HUDEP-2 (cell line): ENCODE measurements at regions not wholly inside any gene's neighbourhood (a gene's known extent, or its start where the extent isn't known, plus 50 kb on each side); places are given as distances from the start of the nearest gene placed in this dataset.

ENCODE experiments used
- DNase-seq, 76 experiments: peaks; one replicate each; lab custom pipeline; 2025; ENCODE audit not compliant: unreplicated experiment in 76 of 76; lab: John Stamatoyannopoulos, UW

DNA sequence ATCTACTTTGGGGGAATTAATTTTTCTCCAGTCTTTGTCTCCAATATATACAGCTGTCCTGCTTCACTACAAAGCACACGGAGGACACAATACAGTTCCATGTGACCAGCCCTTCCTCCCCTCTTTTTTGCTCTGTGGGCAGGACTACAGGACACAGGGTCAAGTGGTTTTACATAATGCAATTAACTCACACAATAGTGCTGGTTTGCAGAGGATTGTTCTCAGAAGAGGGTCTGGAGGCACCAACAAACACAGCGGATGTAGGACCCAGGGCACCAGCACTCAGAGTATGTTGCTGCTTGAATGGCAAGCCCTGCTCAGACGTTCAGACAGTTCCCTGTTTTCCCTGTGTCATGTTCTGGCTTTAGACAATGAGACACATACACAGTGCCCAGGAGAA, 52.0 kb upstream of the NPTX2 start:
- DNase-seq = no peak

DNA sequence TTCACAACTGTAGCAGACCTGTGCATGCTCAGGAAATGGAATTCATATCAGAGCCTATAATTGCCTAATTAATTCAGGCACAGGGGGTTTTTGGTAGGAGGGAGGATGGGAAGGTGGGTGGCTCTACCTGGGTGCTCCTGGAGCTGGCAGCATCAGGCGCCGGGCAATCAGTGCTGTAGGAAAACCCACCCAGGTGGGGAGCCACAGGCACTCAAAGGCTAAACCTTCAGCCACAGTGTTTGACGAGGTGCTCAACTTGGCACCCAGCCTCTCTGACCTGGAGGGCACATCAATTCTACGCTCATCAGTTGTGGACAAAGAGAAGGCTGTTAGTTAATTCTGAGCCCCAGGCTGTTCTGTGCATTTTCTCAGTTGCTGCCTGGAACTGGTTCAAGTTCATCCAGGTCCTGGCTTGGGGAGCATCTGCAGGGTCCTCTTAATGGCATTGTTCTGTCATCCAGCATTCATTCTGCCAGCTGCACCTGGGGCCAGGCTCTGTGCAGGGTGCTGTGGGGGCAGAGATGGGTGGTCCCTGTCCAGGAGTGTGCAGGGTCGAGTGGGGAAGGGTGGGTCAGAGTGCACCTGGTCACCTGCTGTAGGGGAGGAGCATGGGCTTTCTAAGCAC, 54.1 kb upstream of the NPTX2 start:
- no peak for DNase-seq

DNA sequence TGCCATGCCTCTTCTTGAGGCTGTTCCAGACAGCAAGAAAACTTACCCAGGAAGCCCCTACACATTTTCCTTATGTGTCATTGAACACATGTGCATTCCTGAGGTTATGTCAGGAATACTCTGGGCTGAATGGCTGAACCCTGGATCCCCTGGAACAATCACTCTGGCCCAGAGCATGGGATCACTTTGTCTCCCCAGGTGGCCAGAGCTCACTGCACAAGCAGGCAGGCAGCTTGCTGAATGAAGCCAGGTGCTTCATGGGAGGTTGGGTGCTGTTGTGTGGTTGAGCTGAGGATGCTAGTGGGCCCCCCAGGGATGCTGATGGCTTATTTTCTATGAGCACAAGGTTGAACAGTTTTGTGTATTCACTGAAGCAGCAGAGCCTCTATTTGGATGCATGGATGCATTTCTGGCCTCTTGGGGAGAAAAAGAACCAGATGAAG, 54.7 kb upstream of the NPTX2 start:
- no peak for DNase-seq

DNA sequence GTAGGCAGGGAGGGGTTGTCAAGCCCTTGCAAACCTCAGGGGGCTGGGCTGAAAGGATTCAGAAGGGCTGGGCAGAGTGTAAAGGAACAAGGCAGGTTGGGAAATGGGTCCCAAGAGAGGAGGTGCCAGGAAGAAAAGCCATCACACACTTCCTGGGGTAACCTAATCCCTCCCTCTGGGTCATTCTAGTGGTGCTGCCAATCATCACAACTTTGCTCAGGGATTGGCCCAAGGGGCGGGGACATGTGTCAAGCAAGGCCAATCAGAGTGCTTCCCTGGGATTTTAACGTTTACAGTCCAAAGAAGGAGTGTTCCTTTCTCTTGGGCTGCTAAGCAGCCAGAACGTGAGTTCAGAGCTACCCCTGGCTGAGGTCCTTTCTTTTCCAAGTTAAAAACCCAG, 57.1 kb upstream of the NPTX2 start:
- DNase-seq = no peak

DNA sequence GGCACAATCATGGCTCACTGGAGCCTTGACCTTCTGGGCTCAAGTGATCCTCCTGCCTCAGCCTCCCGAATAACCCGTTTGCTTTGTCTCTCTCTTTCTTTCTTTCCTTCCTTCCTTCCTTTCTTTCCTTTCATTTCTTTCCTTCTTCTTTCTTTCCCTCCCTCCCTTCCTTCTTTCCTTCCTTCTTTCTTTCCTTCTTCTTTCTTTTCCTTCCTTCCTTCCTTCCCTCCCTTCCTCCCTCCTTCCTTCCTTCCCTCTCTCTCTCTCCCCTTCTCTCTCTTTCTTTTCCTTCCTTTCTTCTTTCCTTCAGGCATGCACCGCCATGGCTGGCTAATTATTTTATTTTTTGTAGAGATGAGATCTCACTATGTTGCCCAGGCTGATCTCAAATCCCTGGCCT, 57.9 kb upstream of the NPTX2 start:
- no peak for DNase-seq

DNA sequence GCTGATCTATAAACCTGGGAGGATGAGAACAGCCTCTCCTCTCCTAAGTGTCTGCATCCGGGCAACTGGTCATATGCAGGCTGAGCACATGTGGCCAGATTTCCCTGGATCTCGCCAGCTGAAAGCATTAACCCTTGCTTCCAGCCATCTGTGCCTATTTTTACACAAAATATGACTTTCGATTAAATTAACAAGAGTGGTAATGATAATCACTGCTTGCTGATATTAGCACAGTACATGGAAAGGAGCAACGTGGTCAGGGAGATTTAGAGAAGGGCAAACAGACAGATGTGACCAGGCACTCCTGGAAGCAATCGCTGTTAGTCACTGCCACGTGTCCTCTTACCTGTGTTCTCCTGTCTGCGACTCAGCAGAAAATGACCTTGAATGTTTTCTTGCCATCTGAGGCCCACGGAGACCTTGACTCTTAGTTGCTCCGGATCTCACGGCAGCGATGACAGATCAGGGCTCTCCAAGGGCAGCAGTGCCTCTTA, 59.5 kb upstream of the NPTX2 start:
- no peak for DNase-seq

DNA sequence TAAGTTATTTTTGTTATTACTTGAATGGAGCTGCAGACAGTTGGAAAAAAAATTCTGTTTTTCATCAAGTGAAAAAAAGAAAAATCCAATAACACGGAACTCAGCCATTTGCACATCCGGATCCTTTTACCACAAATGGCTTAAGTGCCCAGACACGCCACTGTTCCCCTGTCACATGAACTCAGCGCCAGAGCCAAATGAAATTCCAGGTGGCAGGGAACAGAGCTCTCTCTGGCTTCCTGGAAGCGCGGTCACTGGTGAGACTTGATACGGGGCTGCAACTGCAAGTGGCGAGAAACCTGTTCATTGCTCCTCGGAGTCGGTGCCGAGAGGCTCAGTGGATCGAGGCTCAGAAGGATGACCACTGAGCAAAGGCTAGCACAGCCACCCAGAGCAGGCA, 60.8 kb upstream of the NPTX2 start:
- no peak for DNase-seq

DNA sequence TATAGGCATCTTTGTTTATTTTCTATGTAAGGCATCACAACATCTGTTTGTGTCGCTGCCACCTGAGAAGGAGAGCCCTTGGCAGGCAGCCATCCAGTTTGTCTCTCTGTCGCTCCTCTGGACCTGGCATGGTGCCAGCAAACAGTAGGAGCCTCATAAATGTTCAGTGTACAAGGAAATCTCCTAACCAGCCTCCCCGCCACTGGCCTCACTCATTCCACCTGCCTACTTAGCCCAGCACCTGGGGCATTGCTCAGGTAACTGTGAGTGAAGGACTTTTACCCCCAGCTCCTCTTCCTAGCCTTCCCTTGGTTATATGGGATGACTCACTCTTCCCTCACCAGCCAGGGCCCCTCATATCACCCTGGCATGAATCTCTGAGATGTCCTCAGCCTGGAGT, 61.7 kb upstream of the NPTX2 start:
- no peak for DNase-seq

DNA sequence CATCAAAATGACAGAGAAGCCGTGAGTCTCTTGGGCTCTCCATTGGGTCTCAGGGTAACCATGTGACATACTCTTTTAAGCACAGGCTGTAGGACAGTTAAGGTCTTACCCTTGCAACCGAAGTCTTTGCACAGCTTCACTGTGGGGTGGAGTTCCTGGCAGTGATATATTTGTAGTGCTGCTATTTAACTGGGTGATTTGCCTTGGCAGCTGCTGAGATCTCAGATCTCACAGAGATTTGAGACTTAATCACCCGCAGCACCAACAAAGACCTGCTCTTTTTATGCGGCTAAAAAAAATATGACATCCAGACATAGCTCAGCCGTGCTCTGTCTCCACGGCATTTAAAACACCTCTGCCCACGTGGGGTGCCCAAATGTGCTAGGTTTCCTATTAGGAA, 63.4 kb upstream of the NPTX2 start:
- DNase-seq = no peak

DNA sequence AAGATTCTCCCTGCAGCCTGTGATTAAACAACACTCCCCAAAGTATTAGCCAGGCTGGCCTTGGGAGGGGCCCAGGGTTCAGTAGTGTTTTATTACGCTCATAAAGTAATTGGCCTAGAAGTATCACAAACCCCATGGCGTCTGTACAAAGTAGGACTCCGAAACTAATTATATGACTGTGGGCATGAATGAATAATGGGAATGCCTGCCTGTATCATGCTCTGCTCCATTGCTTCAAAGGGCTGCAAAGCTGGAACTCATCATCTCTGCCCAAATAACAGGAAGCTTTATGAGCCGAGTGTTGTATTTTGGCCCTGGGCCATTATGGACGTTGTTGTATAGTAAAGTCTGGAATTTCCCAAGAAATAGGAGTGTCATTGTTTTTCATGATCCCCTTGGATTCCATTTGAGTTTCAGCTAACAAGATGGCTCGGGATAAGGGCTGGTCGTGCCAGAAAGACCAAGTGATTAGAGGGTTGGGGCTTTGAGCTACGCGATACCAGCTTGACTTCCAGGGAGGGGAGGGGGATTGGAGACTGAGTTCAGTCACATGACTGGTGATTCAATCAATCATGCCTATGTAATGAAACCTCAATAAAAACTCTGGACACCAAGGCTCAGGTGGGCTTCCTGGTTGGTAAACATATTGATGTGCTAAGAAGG, 65.3 kb upstream of the NPTX2 start:
- DNase-seq = no peak

DNA sequence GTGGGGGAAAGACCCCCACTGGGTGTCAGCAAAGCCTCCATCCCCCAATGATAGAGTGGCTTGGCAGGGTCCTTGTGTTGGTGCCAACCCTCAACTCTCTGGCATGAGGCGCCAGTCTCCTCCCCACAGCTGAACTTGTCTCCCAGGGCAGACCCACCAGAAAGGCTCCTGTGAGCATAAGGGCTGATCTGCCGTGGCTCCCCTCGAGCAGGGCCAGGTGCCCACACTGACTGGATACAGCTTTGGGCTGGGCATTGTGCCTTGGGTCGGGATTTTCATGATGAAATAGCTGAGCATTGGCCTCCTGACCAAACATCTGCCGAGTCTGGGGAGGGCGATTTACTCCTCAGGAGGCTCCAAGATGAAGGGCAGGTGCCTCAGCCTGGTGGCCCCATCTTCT, 68.1 kb upstream of the NPTX2 start:
- DNase-seq = no peak

DNA sequence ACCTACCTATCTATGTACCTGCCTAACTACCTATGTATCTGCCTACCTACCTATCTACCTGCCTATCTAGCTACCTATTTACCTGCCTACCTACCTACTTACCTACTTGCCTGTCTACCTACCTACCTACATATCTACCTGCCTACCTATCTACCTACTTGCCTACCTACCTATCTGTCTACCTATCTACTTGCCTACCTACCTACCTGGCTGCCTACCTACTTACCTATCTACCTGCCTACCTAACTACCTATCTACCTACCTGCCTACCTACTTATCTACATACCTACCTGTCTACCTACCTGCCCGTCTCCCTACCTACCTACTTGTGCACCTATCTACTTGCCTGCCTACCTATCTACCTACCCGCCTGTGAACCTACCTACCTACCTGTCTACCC, 68.7 kb upstream of the NPTX2 start:
- DNase-seq = no peak

DNA sequence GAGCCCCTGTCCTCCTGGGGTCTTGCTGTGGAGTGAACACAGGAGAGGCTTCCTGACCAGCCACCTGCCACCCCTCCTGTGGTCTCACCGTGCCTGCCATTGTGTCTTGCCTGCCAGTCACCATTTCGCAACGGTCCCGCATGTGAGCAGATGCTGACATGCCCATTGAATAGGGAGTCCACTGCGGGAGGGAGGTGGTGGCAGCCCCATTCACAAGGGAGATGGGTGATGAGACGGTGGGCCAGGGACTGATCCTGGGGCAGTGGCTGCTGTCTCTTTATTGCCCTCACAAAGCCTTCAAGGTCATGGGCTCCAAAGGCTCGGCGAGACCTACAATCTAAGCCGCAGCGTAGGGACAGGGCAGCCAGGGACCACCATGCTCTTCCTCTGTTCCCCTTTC, 76.0 kb upstream of the NPTX2 start:
- no peak for DNase-seq

DNA sequence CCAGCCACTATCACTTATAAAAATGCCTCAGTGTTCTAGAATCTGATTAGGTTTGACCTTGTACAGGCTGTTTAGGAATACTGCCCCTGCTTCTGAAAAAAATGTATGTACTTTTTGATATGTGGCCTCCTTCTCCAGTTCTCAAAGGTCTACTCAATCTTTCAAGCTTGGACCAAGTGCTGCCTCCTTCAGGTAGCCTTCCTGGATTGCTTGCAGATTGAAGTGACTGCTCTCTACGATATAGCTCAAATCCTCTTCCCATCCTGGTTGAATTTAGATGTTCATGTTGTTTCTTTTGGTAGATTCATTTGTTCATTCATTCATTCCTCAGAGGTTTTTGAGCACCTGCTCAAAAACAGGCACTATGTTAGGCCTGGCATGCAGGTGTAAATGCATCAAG, 77.2 kb upstream of the NPTX2 start:
- DNase-seq = no peak

DNA sequence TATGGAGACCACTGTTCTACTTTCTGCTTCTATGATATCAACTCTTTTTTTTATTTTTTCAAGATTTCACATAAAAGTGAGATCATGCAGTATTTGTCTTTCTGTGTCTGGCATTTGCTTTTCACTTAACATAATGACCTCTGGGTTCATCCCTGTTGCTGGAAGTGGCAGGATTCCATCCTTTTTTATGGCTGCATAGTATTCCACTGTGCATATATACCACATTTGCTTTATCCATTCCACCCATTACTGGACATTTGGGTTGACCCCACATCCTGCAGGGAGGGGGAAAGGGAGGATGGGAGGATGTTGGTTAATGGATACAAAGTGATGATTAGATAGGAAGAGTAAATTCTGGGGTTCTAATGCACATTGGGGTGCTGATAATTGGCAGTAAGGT, 80.3 kb upstream of the NPTX2 start:
- no peak for DNase-seq

DNA sequence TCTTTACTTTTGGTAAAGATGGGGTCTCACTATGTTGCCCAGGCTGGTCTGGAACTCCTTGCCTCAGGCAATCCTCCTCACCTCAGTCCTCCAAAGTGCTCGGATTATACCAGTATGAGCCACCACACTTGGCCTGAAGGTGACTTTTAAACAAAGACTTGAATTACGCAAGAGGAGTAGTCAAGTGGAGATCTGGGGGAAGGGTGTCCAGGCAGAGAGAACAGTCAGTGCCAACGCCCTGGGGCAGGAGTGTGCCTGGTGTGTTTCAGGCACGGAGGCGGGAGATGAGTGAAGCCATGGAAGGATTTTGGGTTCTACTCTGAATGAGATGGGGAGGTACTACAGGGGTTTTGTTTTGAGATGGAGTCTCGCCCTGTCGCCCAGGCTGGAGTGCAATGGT, 82.6 kb upstream of the NPTX2 start:
- no peak for DNase-seq

DNA sequence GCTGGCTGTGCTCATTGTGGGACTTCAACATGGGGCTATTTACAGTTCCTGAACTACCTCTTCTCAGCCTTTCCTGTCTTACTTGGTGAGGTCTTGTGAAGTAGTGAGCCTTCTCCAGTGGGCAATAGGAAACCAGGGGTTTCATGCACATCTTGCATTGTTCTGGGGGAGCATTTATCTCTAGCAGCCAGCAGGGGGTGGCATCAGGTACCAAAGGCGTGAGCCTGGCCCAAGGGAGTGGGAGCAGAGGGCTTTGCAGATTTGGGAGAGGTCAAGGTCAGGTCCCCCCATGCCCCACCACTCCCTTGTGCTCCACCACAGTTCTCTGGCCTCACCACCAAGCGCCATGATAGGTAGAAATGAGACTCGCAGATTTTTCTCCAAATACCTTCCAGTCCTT, 85.4 kb upstream of the NPTX2 start:
- no peak for DNase-seq

DNA sequence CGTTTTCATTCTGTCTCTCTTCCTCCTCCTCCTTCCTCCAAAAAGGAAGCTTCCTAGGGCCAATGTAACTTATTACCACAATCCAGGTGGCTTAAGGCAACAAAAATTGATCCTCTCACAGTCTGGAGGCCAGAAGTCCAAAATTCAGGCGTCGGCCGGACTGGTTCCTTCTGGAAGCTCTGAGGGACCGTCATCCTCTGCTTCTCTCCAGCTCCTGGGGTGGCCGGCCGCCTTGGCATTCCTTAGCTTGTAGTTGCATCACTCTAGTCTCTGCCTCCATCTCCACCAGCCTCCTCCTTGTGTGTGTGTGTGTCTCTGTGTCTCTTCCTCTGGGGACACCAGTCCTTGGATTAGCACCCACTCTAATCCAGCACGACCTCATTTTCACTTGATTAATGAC, 89.0 kb upstream of the NPTX2 start:
- DNase-seq = no peak

DNA sequence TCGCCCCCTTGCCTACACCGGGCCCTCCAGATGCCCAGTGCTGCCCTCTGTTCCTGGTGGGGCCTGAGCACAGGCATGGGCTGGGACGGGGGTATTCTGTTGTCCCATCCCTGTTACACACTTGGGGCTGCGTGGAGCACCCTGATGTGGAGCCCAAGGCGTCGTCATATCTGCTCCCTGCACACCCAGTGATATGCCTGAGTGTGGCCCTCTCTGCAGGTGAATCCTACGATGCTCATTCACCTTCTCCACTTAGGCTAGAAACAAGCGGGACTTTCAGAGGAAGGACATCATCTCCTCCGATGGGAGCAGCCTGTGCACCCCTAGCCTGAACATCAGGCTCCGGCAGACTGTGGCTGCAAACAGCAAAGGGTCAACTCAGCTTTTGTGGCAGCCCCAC, 91.0 kb upstream of the NPTX2 start:
- no peak for DNase-seq

DNA sequence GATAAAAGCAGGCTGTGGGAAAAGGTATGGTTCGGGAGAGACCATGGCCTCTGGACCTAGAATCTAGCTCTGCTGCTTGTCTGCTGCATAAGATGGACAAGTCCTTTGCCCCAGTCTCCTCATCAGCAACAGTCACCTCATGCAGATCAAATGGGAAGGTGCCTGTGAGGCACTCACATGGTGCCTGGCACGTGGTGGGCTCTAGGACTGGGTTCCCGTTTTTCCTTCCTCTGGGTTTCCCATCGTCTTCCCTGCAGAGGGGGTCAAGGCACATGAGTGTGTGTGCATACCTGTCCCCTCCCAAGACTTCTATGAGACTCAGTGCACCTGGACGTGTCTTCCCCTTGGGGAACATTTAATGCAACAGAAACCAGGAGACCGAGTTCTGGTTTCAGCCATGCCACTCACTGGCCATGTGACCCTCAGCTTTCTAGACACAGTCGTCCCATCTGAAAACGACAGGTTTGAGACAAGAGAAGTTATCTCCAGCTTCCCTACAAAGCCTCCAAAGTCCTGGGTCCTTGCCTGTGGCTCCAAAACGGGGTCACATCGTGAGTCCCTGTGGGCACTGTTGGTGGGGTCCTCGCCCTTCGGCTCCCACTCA, 95.9 kb upstream of the NPTX2 start:
- no peak for DNase-seq

DNA sequence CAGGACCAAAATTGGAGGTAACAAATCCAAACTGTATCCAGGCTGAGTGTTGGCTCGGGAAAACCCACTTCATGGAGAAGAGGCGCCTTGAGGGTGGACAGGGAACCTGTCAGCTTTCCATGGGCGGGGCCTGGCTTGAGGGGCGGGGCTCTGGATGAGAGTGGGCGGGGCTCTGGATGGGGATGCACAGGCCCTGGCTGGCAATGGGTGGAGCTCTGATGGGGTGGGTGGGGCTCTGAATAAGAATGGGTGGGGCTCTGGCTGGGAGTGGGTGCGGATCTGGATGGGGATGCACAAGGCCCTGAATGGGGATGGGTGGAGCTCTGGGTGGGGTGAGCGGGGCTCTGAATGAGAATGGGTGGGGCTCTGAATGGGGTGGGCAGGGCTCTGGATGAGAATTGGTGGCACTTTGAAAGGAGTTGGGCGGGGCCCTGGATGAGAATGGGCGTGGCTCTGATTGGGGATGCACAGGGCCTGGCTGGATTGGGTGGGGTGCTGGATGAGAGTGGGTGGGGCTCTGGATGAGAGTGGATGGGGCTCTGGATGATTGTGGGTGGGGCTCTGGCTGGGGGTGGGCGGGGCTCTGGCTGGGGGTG, 96.6 kb upstream of the NPTX2 start:
- peak in 10 of 76 experiments; percentile 0 to 17 (median 8) for DNase-seq
